Smooth muscle cell of the brain vasculature (primary cell): ENCODE measurements at regions not wholly inside any gene's neighbourhood (a gene's known extent, or its start where the extent isn't known, plus 50 kb on each side); places are given as distances from the start of the nearest gene placed in this dataset.

Source experiments
- DNase-seq: peaks from one replicate; pipeline ENCODE4 v3.0.0-alpha.2; 2012; ENCODE audit warnings: low read depth, low spot score

DNA sequence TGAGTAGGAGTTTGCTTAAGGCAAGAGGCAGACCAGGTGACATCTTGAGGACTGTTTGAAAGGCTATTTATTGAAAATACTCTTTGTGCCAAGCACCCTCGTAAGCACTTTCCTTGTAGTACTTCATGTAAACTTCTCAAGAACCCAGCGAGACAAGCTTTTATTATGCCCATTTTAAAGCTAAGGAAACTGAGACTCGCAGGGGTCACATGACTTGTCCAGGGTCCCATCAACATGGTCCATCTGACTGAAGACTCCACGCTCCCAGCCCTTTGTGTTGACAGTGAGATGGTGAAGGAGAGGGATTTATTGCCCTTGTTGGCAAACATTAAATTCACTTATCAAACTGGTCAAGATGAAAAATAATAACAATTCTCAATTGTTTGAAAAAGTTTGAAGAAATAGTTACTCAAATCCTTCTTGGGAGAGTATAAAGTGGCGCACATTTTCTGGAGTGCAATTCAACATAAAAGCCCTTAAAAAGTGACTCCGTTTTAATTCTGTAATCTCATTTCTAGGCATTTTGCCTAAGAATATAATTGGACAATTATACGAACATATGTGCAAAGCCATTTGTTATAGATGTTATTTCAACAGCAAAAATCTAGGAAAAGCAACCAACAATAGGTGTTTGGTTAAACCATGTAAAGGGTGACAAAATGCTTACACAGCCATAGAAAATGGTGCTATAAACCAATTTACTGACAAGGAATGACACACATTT, 270.5 kb upstream of the NCKAP5 start:
- no peak for DNase-seq

DNA sequence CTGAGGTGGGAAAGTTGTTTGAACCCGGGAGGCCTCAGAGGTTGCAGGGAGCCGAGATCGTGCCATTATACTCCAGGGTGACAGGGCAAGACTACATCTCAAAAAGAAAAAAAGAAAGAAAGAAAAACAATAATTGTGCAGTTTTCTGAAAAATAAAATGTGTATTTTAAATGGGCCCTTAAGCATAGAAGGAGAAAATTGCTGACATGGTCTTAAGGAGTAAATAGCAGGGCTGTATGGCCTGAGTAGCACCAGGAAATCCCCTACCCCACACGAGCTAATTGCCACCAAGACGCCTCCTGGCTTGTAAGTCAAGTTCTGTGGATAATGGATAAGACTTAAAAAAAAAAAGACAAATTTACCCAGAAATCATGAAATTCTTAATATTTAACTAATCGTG, 271.4 kb upstream of the NCKAP5 start:
- no peak for DNase-seq

DNA sequence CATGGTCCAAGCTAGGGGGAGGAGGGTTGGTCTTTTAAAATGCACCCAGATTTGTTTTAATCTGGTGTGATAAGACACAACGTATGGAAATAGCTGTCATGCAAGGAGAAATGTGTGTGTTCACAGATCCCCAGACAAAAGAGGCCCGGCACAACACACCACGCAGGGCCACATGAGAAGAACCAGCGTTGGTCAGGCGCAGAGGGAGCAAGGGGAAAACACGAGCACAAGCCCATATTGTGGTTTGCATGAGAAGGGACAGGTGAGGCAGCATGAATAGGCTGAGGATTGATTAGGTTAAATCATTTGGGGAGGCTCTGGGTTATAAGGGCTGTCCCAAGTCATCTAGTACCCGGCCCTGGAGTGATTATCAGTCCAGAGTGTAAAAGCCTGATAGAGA, 272.5 kb upstream of the NCKAP5 start:
- DNase-seq, result no peak

DNA sequence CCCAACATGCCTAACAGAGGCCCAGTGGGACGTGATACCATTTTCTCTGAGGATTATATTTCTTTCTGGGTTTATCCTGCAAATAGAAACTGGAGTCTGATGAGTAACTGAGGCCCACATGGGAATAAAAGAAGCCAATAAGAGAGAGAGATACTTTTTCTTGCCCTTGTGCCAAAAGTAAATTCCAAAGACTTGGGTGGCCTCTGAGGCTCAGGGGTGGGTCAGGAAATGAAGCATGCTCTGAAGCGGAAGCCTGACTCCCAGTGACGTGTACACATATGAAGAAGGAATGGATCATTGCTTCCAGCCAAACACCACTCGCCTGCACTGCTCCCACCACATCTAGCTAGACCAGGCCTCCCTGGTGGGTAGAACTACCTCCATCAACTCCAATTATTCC, 273.6 kb upstream of the NCKAP5 start:
- peak; percentile 62 for DNase-seq

DNA sequence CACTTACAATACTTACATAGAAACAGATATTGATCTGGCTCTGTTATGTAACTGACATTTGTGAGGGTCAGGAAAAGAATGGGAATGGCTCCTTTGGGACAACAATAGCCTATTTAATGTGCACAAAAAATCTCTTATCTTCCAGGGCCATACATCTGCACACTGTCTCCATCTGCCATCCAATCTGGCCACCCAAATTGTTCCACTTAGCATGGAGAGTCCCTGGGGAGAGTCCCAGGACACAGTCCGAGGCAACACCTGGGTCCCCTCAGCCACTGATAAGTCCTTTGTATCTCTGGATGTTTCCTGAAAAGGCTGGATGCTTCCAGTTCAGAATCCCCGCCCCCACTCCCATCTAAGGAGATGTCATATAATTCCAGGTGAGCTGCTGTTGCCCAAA, 274.2 kb upstream of the NCKAP5 start:
- DNase-seq, result no peak

DNA sequence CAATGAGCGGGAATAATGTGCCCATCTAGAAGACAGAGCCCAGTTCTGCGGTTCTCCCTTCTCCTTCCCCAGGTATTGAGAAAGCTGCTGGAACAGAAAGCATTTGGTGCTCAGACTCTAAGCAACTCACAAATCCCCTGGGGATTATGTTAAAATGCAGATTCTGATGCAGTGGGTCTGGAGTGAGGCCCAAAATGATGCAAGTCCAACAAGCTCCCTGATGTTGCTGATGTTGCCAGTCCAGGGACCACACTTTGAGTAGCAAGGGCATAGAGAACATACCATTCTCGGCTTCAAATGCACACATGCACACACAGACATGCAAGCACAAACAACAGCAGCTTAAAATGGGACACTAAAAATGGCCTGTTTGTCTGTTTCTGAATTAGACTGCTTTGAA, 274.8 kb upstream of the NCKAP5 start:
- no peak for DNase-seq

DNA sequence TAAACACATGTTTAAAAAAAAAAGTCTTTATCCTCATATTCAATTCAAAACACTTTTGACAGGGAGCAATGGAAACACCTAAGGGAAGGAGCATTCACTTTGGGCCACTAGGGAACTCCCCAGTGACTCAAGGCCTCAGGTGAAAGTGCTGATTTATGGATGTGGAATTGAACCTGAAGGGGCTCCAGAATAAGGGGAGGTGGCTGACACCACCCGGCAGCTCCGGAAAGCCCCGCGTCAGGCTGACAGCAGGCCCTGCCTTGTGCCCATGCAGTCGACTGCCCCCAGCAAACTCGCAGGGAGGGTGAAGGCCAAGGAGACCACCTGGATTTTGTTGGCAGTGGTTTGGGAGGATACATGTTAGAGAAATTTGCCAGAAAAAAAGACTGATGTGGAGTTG, 275.3 kb upstream of the NCKAP5 start:
- DNase-seq, result no peak

DNA sequence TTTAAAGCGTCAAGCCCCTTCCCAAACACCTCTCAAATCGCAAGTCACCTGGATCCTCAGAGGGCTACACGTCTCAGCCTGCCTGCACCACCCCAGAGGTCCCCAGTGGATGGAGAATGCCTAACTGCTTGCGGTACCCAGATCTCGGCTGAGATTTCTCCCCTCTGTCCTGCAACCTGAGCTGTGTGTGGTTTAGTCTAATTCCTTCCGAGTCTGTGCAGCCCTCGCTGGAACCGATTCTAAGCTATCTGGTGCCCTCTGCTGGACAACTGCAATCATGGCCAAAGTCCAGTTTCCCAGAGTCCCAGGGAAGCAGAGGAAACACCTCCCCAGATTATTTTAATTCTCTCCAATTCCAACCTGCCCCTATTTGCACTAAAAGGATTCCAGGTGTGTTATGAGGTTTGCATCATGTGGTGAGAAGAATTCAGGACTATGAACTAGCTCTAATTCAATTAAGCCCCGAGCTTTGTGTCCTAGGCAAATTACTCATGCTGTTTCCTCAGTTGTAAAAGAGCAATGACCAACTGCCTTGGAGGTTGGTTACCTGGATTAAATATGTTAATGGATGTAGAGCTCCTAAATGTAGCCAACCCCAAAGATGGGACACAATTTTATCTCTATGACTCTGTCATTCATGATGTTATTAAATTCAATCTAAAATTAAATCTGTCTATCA, 276.1 kb upstream of the NCKAP5 start:
- DNase-seq, result peak; percentile 47

DNA sequence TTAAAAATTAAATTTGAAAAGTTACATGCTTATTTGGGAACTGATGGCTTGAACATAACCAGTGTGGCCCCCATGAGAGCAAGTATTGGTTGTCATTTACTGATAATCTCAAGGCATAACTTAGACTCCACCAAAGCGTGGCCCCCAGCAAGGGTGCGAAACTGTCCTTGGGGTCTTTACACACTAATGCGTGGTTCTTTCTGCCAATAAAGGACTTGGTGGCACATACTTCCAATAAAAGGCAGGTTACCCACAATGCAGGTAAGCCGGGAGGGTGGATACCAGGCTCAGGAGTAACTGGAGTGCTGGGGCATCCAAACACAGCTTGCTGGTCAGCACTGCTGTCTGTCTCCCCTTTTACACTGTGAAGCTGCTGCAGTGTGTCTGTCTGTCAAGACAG, 278.2 kb upstream of the NCKAP5 start:
- DNase-seq, result no peak

DNA sequence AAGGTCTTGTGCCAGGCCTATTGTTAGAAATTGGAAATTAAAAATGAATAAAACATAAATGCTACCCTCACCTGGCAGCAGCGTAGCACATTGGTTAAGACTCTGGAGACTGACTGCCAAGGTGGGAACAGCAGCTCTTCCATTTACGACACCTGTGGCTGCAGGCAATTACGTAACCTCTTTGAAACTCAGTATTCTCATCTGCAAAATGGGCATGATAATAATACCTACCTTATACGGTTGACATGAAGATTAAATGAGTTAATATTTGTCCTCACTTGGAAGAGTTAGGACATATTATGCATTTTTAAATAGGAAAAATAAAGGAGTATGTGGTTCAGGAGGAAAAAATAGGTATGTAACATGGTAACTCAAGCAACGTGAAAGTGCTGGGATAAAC, 279.3 kb upstream of the NCKAP5 start:
- no peak for DNase-seq

DNA sequence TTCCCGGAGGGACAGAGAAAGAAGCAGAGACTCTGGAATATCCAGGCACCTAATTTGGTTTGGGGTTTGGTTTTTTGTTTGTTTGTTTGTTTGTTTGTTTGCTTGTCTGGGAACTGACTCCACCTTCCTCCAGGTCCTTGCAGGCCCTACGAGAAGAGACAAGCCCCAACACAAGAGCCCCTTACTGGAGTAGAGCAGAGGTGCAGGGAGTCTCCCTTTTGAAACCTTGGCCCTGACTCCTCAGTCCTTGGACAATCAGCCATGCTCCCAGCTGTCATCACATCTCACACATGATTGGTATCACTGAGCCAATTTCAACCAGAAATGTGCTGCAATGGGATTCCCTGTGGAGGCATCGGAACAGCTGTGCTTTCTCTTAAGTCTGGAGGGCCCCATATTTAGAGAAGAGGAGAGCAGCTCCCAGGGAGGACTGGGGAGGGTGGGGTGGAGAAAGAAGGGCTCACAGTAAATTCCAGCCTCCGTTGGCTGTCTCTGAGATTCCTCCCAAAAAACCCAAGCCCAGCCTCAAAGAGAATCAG, 279.9 kb upstream of the NCKAP5 start:
- no peak for DNase-seq

DNA sequence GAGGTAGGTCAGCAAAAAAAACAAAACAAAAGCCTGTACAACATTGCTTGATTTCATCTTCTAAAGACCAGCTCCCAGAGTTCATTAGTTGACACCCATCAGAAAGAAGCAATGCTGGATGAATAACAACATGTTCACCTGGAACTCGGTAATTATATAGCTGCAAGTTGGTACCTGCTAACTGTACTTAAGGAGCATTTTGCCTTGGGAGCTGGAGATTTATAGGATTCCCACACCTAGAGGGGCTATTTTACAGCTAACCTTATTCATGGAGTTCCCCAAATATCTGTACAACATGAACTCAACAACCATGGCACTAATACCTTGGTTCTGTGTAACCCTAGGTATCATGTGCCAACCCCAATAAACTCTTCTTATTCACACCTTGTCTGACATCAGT, 281.1 kb upstream of the NCKAP5 start:
- no peak for DNase-seq

DNA sequence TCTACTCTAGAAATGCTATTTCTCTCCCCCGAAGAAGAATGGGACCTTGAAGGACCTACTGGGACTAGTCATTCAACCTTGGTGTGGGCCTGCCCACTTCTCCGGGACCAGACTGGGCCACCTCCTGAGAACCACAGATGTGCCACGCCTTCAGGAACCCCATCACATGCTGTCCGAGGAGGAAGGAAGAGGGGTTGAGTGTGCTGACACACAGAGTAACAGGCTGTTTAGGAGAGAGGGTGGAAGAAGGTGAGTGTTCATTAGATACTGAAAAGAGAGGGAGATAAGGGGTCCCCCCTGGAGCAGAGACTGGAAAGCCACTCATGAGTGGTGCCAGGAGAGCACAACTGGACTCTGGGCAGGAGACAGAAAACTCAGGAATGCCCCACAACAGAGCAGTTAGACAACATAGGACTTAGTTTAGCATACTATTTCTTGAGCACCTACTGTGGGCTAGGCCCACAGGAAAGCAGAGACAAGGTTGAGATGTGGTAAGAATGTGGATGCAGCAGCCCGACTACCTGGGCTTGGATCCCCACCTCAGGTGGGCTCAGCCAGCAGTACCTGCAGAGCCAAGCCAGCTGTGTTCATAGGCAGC, 286.4 kb upstream of the NCKAP5 start:
- no peak for DNase-seq

DNA sequence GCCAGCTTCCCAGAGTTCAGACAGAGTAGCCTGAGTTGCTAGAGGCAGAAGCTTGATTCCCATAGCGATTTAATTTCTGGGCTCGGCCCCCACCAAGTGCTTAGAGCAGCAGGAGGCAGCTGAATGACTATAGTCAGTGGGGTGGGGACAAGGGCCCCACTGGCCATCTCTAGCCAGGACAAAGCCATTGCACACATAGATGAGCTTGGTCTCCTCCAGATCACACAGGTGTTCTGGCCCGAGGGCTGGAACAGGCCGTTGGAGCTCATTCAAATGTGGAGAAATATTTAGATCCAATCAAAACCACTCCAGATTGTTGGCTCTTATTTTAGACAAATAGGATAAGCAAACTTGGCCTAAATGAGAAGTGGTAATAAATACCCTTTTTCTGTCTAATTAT, 287.3 kb upstream of the NCKAP5 start:
- DNase-seq, result no peak

DNA sequence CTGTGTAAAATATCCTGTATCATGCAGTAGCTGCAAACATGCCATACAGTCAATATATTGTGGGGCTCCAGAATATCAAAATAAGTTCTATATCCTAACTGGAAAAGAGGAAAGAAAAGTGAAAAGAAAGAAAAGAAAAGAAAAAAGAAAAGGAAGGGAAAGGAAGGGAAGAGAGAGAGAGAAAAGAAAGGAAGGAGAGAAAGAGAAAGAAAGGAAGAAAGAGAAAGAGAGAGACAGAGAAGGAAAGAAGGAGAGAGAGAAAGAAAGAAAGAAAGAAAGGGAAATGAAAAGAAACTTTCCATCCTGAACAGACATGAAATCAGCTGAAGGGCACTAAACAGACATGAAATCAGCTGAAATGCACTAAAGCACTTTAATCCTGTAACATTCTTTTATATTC, 288.4 kb upstream of the NCKAP5 start:
- no peak for DNase-seq

DNA sequence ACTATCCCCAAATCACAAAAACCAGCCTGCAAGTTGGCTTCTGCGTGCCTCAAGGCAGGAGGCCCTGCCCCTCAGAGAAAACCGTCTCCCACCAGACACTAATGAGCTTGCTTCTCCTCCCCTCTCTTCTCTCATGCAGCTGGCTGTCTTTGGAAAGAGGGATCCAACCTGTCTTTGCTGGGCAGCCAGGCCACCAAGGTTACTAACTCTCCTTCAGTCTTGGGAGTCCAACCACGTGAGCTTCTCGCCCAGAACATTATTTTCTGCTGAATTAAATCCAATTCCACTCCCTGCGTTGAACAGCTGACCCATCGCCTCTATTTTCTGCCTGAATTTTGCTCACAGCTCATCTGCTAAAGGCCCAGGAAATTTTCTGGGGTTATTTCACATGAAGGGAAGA, 291.3 kb upstream of the NCKAP5 start:
- no peak for DNase-seq

DNA sequence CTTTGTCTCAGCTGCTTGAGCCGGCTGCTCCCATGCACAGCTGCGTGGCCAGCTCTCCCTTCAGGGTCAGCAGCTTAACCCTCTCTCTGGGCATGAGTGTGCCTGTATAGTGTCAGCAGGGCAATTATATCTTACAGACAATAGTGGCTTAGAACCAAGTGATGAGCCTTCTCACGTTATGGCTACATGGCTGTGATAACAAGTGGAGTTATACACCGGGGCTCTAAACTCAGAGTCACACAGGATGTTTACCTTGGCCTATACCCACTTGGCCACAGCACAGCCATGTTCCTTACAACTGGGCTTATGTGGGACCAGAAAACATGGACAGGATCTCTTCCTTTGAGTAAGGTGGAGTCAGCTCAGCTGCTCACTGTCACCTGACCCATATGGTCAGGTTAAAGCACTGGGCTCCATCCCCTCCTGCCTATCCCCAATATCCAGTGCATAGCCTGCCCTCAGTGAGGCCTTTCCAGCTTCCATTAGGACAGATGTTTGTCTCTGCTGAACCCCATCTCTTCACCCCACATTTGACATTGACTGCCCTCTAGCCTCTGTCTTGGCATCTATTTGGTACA, 294.2 kb upstream of the NCKAP5 start:
- no peak for DNase-seq

DNA sequence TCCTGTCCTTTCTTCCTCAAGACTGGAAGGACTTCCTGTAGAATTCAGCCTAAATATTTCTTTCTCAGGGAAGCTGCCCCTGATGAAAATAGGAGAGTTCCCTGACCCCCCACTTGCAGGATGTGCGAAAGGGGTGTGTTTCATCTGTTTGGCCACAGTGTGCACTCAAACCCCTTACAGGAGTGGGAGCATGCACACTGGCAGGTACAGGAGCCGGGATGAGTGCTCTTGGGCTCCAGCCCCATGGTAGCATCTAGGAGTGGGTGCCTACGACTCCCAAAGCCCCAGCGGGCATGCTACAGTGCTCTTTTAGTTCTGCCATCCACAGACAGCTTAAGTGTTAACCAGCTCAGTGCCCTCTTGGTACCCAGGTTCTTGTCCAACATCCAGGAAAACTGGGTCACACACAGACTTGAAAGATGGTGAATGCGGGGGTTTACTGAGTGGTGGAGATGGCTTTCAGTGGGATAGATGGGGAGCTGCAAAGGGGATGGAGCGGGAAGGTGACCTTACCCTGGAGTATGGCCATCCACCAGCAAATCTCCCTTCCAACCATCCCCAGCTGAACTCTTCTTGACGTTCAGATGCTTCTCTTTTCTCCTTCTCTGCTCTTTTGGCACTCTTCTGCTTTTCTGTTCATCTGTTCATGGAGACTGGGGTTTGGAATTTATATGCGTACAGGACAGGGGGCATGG, 295.0 kb upstream of the NCKAP5 start:
- no peak for DNase-seq

DNA sequence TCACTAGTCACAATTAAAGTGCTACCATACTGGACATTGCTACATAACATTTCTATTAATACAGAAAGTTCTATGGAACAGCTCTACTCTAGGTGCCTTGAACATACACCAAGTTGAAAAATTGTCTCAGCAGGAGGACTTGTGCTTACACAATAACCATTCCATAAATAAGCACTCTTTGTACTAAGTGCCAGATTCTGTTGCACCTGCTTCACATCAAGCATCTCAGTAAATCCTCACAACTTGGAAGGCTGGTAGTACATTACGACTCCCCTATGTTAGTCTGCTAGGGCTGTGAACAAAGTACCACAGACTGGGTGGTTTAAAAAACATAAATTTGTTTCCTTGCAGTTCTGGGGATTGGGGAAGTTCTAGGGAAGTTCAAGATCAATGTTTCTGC, 296.9 kb upstream of the NCKAP5 start:
- DNase-seq, result no peak

DNA sequence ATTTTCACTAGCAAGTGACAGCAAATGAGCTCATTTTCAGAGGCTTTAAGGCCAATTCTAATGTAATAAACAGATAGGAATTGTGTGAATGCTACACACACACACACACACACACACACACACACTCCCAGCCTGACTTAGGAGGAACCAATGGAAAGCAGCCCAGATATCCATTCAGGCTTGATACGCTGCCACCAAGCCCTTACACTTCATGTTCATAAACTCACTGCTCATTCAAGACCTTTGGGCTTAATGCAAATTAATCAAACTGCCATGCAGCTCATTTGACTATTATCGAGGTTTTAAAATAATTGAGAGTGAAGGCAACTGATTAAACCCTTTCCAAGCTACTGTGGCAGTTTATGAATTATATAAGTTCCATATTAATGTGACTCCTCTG, 298.9 kb upstream of the NCKAP5 start:
- DNase-seq, result no peak

DNA sequence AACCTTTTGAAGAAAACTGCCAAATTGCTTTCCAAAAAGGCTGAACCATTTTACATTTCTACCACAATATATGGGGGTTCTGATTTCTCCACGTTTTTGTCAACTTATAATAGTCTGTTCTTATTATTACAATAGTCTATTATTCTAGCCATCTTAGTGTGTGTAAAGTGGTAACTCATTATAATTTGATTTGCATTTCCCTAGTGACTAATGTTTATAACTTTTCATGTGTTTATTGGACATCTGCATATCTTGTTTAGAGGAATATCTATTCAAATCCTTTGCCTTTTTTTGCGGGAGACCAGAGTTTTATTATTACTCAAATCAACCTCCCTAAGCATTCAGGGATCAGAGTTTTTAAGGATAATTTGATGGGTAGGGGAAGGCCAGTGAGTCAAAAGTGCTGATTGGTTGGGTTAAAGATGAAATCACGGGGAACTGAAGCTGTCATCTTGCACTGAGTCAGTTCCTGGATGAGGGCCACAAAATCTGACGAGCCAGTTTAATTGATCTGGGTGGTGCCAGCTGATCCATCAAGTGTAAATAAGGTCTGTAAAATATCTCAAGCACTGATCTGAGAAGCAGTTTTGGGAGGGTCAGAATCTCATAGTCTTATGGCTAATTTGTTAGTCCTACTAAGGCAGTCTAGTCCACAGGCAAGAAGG, 303.4 kb upstream of the NCKAP5 start:
- DNase-seq, result no peak
